HG02870 (cell line): ENCODE measurements at regions not wholly inside any gene's neighbourhood (a gene's known extent, or its start where the extent isn't known, plus 50 kb on each side); places are given as distances from the start of the nearest gene placed in this dataset.
"Not testable (repeated sequence)": the region's sequence is repeated elsewhere in the genome, so short reads cannot be mapped to it uniquely, and the experiment has no call there.

Source experiments
- ATAC-seq: cut with Tn5 transposase; IDR thresholded peaks from one replicate; pipeline ENCODE4 v1.9.1; 2021; ENCODE audit warnings: mild to moderate bottlenecking, moderate library complexity; ENCODE audit not compliant: unreplicated experiment

DNA sequence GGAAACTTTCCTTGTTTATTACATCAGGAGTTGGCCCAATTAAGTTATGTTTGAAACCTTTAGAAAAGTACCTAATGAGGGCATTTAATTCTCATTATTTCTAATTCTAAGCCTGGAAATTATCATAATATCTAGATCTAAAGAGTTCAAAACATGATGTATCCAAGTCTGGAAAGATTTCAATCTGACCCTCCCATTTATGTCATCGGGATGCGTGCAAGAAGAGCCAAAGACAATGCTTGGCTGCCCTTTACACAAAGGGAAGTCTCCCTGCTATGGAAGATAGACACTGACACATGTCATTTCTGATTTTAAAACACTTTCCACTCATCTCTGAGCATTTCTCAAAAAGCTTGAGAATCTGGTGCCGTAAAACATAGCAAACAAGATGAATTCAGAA, 222.4 kb downstream of the ANTXR2 start:
- ATAC-seq, result no peak

- ATAC-seq, result no peak
These were observed 224.7 kb downstream of the ANTXR2 start for GRCh38 chr4:79848329-79848728.

DNA sequence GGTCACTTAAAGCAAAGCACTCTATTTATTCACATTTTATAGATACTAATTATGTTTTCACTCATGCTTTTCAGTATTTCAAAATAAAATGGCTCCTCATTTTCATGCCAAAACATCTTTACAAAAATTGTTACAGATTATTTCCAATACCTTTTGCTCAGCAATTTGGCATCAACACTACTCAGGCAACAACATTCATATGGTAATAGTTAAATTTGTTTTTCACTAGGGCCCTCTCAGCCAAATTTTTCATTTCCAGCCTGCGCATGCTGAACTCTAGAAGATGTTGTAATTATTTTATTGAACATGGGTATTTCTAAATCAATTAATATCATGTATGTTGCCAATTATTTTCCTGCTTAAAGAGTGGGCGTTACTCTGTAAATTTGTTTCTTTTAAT, 225.6 kb downstream of the ANTXR2 start:
- ATAC-seq, result no peak

DNA sequence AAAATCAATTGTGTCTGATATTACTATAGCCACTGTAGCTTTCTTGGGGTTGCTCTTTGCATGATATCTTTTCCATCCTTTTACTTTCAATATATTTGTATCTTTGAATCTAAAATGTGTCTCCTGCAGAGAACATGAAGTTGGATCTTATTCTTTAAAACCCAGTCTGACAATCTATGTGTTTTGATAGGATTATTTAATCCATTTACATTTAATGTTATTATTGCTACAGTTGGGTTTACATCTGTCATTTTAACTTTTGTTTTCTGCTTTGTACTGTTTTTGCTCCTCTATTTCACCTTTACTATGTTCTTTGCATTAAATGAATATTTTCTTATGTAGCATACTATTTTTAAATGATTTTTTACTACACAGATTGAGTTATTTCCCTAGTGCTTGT, 230.9 kb downstream of the ANTXR2 start:
- ATAC-seq, result no peak

DNA sequence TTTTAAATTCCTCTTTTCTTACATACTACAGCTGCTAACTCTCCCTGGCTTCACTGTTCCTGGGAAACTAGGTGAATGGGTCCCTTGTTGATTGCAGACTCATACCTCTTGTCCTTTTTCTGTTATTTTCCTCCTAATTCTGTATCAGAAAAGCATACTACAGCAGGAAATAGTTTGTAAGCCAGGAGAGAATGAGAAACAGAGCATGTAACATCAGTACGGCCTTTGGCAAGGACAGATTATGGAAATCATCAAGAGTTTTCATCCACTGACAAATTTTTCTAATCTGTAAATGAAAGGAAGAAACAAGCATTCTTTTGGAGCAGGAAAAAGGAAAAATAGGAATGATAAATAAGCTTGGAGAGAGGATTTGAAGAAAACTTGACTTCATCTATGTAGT, 239.2 kb downstream of the ANTXR2 start:
- ATAC-seq, result no peak

GRCh38 chr4:79831701-79832514, 241.1 kb downstream of the ANTXR2 start:
- no peak for ATAC-seq

DNA sequence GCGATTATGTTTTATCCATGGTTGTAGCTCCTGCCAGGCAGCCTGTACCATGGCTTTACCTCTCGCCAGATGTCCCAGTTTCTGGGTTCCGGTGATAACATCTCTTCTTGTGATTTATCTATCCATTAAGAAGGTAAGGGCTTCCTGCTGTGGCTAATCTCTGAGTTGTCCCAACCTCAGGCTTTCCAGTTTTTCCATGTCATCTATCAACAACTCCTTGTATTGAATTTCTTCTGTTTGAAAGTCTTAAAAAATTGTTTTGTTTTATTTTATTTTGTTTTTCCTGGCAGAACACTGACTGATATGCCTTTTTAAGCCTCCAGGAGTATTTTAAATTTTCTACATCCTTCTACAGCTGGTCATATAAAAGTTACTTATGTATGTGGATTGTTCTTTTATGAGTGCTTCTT, 241.9 kb downstream of the ANTXR2 start:
- no peak for ATAC-seq

DNA sequence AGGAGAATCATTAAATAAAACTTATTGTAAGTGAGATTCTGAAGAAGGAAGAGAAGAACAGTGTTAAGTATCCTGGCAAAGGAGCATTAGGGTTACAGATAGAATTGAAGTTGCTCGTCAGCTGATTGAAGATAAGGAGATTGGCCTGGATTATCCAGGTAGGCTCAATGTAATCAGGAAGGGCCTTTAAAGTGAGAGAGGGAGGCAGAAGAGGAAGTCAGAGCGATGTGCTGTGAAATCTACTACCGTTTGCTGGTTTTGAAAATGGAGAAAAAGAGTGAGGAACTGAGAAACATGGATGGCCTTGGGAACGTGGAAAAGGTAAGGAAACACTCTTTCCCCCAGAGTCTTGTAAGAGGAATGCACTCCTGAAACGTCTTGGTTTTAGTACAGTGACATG, 245.7 kb downstream of the ANTXR2 start:
- no peak for ATAC-seq

DNA sequence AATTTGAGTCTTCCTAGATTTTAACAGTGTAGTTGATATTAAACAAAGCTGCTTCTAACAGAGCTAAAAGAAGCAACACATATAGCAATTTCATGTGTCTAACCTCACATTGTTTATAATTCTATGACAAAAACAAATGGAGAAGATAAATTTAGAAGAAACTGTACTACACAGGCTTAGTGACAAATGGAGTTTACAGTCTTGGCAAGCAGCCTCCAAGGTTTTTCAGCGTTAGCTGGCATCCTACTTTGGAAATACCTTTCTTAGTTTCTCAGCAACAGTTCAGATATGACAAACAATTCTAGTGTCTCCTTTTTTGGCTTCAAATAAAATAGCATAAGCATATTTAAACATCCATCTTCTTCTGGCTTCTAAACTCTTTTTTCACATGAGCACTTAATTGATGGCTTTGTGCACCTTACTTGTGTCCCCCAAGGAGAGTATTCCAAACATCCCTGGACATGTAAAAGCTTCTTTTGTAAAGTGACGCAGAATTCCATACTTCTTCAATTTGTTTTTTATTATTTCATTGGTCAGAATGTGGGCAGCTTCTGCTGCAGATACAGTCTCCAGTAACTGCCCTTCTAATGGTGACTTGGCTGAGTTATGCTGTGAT, 249.8 kb downstream of the ANTXR2 start:
- no peak for ATAC-seq

- ATAC-seq, result no peak
These were observed 252.6 kb downstream of the ANTXR2 start for GRCh38 chr4:79820427-79820826.

DNA sequence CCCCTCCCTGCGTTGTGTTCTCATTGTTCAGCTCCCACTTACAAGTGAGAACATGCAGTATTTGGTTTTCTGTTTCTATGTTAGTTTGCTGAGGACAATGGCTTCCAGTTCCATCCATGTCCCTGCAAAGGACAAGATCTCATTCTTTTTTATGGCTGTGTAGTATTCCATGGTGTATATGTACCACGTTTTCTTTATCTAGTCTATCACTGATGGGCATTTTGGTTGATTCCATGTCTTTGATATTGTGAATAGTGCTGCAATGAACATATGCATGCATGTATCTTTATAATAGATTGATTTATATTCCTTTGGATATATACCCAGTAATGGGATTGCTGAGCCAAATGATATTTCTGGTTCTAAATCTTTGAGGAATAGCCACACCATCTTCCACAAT, 265.1 kb downstream of the ANTXR2 start:
- not testable (repeated sequence) for ATAC-seq

- no peak for ATAC-seq
These were observed 275.0 kb downstream of the ANTXR2 start for GRCh38 chr4:79798047-79798446.

DNA sequence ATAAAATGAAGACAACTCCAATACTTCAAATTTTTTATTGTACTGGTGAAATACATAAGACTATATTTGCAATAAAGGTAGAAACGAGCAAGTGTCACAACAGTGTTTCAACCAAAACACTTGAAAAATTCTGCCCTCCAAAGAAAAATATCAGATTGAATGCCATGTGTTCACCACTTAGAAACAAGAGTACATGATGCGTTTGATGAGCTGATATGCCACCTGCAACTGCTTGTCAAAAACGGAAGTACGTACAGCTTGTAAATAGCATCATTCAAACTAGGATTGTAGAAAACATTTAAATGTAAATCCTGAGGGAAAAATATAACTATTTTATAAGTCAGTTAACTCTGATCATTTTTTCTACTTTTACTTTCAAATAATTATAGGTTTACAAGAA, 276.1 kb downstream of the ANTXR2 start:
- ATAC-seq, result no peak

DNA sequence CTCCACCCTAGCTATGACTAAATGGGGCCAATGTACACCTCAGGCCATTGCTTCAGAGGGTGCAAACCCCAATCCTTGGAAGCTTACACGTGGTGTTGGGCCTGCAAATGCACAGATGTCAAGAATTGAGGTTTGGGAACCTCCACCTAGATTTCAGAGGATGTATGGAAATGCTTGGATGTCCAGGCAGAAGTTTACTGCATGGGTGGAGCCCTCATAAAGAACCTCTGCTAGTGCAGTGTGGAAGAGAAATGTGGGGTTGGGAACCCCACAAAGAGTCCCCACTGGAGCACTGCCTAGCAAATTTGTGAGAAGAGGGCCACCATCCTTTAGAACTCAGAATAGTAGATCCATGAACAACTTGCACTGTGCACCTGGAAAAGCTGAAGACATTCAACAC, 284.1 kb downstream of the ANTXR2 start:
- no peak for ATAC-seq

DNA sequence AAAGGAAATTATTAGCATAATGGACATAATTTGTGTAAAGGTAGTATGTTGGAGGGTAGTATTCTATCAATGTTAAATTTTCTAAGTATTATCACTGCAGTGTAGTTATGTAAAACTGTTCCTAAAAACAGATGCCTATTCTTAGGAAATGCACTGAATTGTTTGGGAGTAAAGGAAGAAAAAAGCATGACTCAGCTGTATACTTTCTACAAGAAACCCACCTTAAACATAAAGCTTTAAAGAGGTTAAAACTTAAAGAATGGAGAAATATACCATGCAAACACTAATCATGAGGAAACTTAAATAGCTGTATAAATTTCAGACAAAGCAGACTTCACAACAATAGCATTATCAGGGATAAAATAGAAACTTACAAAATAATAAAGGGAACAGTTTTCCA, 292.9 kb downstream of the ANTXR2 start:
- ATAC-seq, result no peak

DNA sequence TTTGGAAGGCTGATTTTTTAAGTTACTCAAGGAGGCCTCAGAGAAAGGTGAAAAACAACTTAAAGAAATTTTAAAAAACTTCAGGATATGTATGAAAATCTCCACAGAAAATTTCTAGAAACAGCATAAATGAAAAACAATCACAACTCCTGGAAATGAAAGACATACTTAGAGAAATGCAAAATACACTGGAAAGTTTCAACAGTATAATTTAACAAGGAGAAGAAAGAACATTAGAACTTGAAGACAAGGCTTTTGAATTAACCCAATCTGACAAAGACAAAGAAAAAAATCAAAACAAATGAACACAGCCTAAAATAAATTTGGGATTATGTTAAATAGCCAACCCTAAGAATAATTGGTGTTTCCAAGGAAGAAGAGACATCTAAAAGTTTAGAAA, 300.5 kb downstream of the ANTXR2 start:
- no peak for ATAC-seq

- no peak for ATAC-seq
These were observed 308.9 kb downstream of the ANTXR2 start for GRCh38 chr4:79764120-79764519.

DNA sequence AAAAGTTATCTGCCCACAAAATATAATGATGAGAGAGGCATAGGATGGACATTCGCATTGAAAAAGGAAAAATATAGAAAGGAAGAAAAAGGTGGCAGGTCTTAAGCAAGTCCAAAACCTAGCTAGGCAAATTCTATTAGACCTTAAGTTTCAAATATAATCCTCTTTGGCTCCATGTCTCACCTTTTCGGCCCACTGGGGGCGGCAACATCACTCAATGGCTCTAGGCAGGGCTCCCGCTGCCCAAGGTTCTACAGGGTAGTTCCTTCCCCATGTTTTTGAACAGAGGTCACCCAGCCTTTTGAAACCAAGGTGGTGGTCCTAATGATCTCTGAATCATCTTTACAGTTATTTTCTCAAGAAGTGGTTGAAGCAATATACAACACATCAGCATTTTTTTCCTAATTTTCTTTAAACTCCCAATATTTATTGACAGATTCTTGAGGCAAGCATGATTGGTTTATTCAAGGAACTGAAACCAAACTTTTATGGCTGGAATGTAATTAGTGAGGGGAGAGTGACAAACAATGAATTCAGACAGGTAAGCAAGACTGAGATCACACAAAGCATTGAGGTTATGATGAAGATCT, 309.4 kb downstream of the ANTXR2 start:
- no peak for ATAC-seq

GRCh38 chr4:79759793-79760192, 313.2 kb downstream of the ANTXR2 start:
- peak; percentile 67 for ATAC-seq

GRCh38 chr4:79757600-79757999, 315.4 kb downstream of the ANTXR2 start:
- ATAC-seq, result no peak

DNA sequence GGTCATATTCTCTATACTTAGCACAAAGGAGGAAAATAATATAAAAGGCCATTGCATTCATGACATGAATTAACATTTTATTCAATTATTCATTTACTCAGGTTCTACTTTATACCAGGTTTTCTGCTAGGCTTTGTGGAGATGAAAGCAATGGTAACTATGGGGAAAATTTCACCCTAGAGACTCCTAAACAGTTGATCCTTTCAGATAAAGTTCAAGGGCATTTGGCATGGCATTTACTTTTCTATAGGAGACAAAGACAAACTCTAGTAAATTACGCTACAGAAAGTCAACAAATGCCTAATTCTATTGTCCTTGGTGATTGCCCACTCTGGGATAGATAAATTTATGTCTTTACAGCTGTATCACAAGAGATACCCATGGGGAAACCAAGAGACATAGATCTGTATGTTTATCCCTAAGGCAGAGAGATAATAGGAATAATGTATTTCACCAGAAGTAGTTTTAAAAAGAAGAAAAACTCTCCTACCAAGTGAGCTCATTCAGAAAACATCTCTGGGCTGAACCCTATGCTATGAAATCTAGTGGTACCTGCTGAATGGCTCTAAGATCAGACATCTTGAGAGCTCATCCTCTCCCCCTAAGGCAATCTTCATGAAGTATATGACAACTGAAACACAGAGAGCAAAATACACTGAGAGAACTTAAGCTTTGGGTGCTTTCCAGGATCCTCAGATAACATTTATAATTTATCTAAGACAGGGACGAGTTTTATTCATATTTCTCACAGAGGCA, 316.7 kb downstream of the ANTXR2 start:
- ATAC-seq, result no peak

- ATAC-seq, result no peak
These were observed 324.2 kb downstream of the ANTXR2 start for GRCh38 chr4:79748835-79749234.
